ENCODE measurements at regions not wholly inside any gene's neighbourhood (a gene's known extent, or its start where the extent isn't known, plus 50 kb on each side); places are given as distances from the start of the nearest gene placed in this dataset.

GRCh38 chr15:69929905-69930630 lies 167.6 kb downstream of the TLE3 start:
- Histone ChIP-seq H3K4me3 (ENCODE audit: low read depth, low read length, poor library complexity, severe bottlenecking) (no peak overlapping the region), H4K20me1 (ENCODE audit: insufficient read depth, low read length) (no peaks in the 10 kb centered on the region), H3K9me2 (ENCODE audit: insufficient read depth, low read length) (no peaks in the 10 kb centered on the region), H3K9me3 (ENCODE audit: low read length) (peaks cover 3% of the 10 kb centered on the region; the same call in 1 of the 2 replicates), H2AFZ (ENCODE audit: low read length) (no peak overlapping the region), H3K4me2 (ENCODE audit: low read length) (no peak overlapping the region), H3K27ac (ENCODE audit: low read depth, low read length, poor library complexity, severe bottlenecking) (no peak overlapping the region), H3K79me2 (ENCODE audit: insufficient read depth, low read depth, low read length) (no peaks in the 10 kb centered on the region), H3K4me1 (ENCODE audit: insufficient read depth, low read length, poor library complexity, severe bottlenecking) (no peaks in the 10 kb centered on the region), H3K36me3 (ENCODE audit: insufficient read depth, low read length) (peaks cover 3% of the 10 kb centered on the region; the same call in 1 of the 2 replicates)
- intact Hi-C loops (cut with micrococcal nuclease; ENCODE audit: unreplicated experiment): no loop called here
- ChIA-PET CTCF (ENCODE audit: unreplicated experiment) (no interaction called here), POLR2A (interaction anchor here (0.6 kb wide), 1 partner anchor 146 kb away, joined by 3 read pairs; no protein-coding TSS in a partner anchor)
- TF ChIP-seq EZH2phosphoT487 (IDR thresholded peaks at IDR 0.05; ENCODE audit: borderline replicate concordance, low read depth, low read length) (no peak), CTCF (conservative IDR thresholded peaks at IDR 0.05; ENCODE audit: low read length) (no peak)
- BruUV-seq (replicated peaks): no TSS peak
- DNase-seq (ENCODE audit: low spot score): no peak

- ChIA-PET POLR2A (interaction anchor here (0.6 kb wide), 1 partner anchor 146 kb away, joined by 3 read pairs; no protein-coding TSS in a partner anchor), CTCF (ENCODE audit: unreplicated experiment) (no interaction called here)
- H3K4me2 ChIP-seq (ENCODE audit: low read length): no peak overlapping the region
- no peaks in the 10 kb centered on the region for H4K20me1 ChIP-seq (ENCODE audit: insufficient read depth, low read length)
- BruUV-seq (replicated peaks): no TSS peak
- no peak overlapping the region for H2AFZ ChIP-seq (ENCODE audit: low read length)
- no peak overlapping the region for H3K4me3 ChIP-seq (ENCODE audit: low read depth, low read length, poor library complexity, severe bottlenecking)
- no peak for TF ChIP-seq CTCF (conservative IDR thresholded peaks at IDR 0.05; ENCODE audit: low read length)
- no peak for TF ChIP-seq EZH2phosphoT487 (IDR thresholded peaks at IDR 0.05; ENCODE audit: borderline replicate concordance, low read depth, low read length)
- peaks cover 7% of the 10 kb centered on the region for H3K9me3 ChIP-seq (ENCODE audit: low read length)
- no peaks in the 10 kb centered on the region for H3K79me2 ChIP-seq (ENCODE audit: insufficient read depth, low read depth, low read length)
- intact Hi-C loops (cut with micrococcal nuclease; ENCODE audit: unreplicated experiment): no loop called here
- no peak overlapping the region for H3K27ac ChIP-seq (ENCODE audit: low read depth, low read length, poor library complexity, severe bottlenecking)
- no peaks in the 10 kb centered on the region for H3K36me3 ChIP-seq (ENCODE audit: insufficient read depth, low read length)
- H3K9me2 ChIP-seq (ENCODE audit: insufficient read depth, low read length): no peaks in the 10 kb centered on the region
- no peak for DNase-seq (ENCODE audit: low spot score)
- no peaks in the 10 kb centered on the region for H3K4me1 ChIP-seq (ENCODE audit: insufficient read depth, low read length, poor library complexity, severe bottlenecking)
Observed at GRCh38 chr15:69930754-69931153, 167.0 kb downstream of the TLE3 start.

GRCh38 chr15:69931156-69931555 lies 166.6 kb downstream of the TLE3 start:
- Histone ChIP-seq H3K4me3 (ENCODE audit: low read depth, low read length, poor library complexity, severe bottlenecking) (no peak overlapping the region), H3K9me2 (ENCODE audit: insufficient read depth, low read length) (no peaks in the 10 kb centered on the region), H4K20me1 (ENCODE audit: insufficient read depth, low read length) (no peaks in the 10 kb centered on the region), H3K9me3 (ENCODE audit: low read length) (peaks cover 10% of the 10 kb centered on the region), H3K27ac (ENCODE audit: low read depth, low read length, poor library complexity, severe bottlenecking) (no peak overlapping the region), H3K36me3 (ENCODE audit: insufficient read depth, low read length) (no peaks in the 10 kb centered on the region), H3K4me1 (ENCODE audit: insufficient read depth, low read length, poor library complexity, severe bottlenecking) (no peaks in the 10 kb centered on the region), H2AFZ (ENCODE audit: low read length) (no peak overlapping the region), H3K4me2 (ENCODE audit: low read length) (no peak overlapping the region), H3K79me2 (ENCODE audit: insufficient read depth, low read depth, low read length) (no peaks in the 10 kb centered on the region)
- POLR2A ChIA-PET: interaction anchor here (0.6 kb wide), 1 partner anchor 147 kb away, joined by 3 read pairs; no protein-coding TSS in a partner anchor
- BruUV-seq (replicated peaks): no TSS peak
- CTCF ChIA-PET (ENCODE audit: unreplicated experiment): no interaction called here
- intact Hi-C loops (cut with micrococcal nuclease; ENCODE audit: unreplicated experiment): no loop called here
- no peak for TF ChIP-seq CTCF (conservative IDR thresholded peaks at IDR 0.05; ENCODE audit: low read length)
- no peak for TF ChIP-seq EZH2phosphoT487 (IDR thresholded peaks at IDR 0.05; ENCODE audit: borderline replicate concordance, low read depth, low read length)
- no peak for DNase-seq (ENCODE audit: low spot score)
